ENCODE measurements at regions not wholly inside any gene's neighbourhood (a gene's known extent, or its start where the extent isn't known, plus 50 kb on each side); places are given as distances from the start of the nearest gene placed in this dataset.

- Histone ChIP-seq H3K4me3 (ENCODE audit: insufficient read depth, low read depth, low read length, poor library complexity, severe bottlenecking) (no peak overlapping the region), H3K27me3 (replicated peaks; ENCODE audit: control insufficient read depth, insufficient read depth, low read length, poor library complexity, severe bottlenecking) (no peaks in the 10 kb centered on the region), H3K36me3 (ENCODE audit: control insufficient read depth, insufficient read depth, low read length) (no peaks in the 10 kb centered on the region), H3K9me3 (ENCODE audit: control insufficient read depth, low read length) (no peaks in the 10 kb centered on the region), H3K4me1 (ENCODE audit: control insufficient read depth, insufficient read depth, low read length, poor library complexity, severe bottlenecking) (no peaks in the 10 kb centered on the region), H3K27ac (ENCODE audit: insufficient read depth, low read length, poor library complexity, severe bottlenecking) (no peak overlapping the region)
- no peak for DNase-seq
These were observed 113.0 kb downstream of the RPL22L1 start for GRCh38 chr3:170757038-170757437.

GRCh38 chr3:170754311-170754693 lies 115.7 kb downstream of the RPL22L1 start:
- H3K36me3 ChIP-seq (ENCODE audit: control insufficient read depth, insufficient read depth, low read length), result no peaks in the 10 kb centered on the region
- H3K9me3 ChIP-seq (ENCODE audit: control insufficient read depth, low read length), result no peaks in the 10 kb centered on the region
- H3K27ac ChIP-seq (ENCODE audit: insufficient read depth, low read length, poor library complexity, severe bottlenecking), result no peak overlapping the region
- no peaks in the 10 kb centered on the region for H3K27me3 ChIP-seq (replicated peaks; ENCODE audit: control insufficient read depth, insufficient read depth, low read length, poor library complexity, severe bottlenecking)
- H3K4me3 ChIP-seq (ENCODE audit: insufficient read depth, low read depth, low read length, poor library complexity, severe bottlenecking), result no peak overlapping the region
- H3K4me1 ChIP-seq (ENCODE audit: control insufficient read depth, insufficient read depth, low read length, poor library complexity, severe bottlenecking), result no peaks in the 10 kb centered on the region
- DNase-seq, result no peak

- Histone ChIP-seq H3K27me3 (replicated peaks; ENCODE audit: control insufficient read depth, insufficient read depth, low read length, poor library complexity, severe bottlenecking) (no peaks in the 10 kb centered on the region), H3K27ac (ENCODE audit: insufficient read depth, low read length, poor library complexity, severe bottlenecking) (no peak overlapping the region), H3K4me3 (ENCODE audit: insufficient read depth, low read depth, low read length, poor library complexity, severe bottlenecking) (no peak overlapping the region), H3K36me3 (ENCODE audit: control insufficient read depth, insufficient read depth, low read length) (no peaks in the 10 kb centered on the region), H3K9me3 (ENCODE audit: control insufficient read depth, low read length) (no peaks in the 10 kb centered on the region), H3K4me1 (ENCODE audit: control insufficient read depth, insufficient read depth, low read length, poor library complexity, severe bottlenecking) (no peaks in the 10 kb centered on the region)
- DNase-seq, result no peak
These were observed 116.3 kb downstream of the RPL22L1 start for GRCh38 chr3:170753421-170754310.

- H3K27ac ChIP-seq (ENCODE audit: insufficient read depth, low read length, poor library complexity, severe bottlenecking), result no peak overlapping the region
- no peak overlapping the region for H3K4me3 ChIP-seq (ENCODE audit: insufficient read depth, low read depth, low read length, poor library complexity, severe bottlenecking)
- no peaks in the 10 kb centered on the region for H3K4me1 ChIP-seq (ENCODE audit: control insufficient read depth, insufficient read depth, low read length, poor library complexity, severe bottlenecking)
- DNase-seq, result no peak
- no peaks in the 10 kb centered on the region for H3K27me3 ChIP-seq (replicated peaks; ENCODE audit: control insufficient read depth, insufficient read depth, low read length, poor library complexity, severe bottlenecking)
- H3K36me3 ChIP-seq (ENCODE audit: control insufficient read depth, insufficient read depth, low read length), result no peaks in the 10 kb centered on the region
- H3K9me3 ChIP-seq (ENCODE audit: control insufficient read depth, low read length), result no peaks in the 10 kb centered on the region
These were observed 117.3 kb downstream of the RPL22L1 start for GRCh38 chr3:170752571-170753155.

- no peak overlapping the region for H3K4me3 ChIP-seq (ENCODE audit: insufficient read depth, low read depth, low read length, poor library complexity, severe bottlenecking)
- no peak for DNase-seq
- H3K36me3 ChIP-seq (ENCODE audit: control insufficient read depth, insufficient read depth, low read length), result no peaks in the 10 kb centered on the region
- no peak overlapping the region for H3K27ac ChIP-seq (ENCODE audit: insufficient read depth, low read length, poor library complexity, severe bottlenecking)
- no peaks in the 10 kb centered on the region for H3K4me1 ChIP-seq (ENCODE audit: control insufficient read depth, insufficient read depth, low read length, poor library complexity, severe bottlenecking)
- no peaks in the 10 kb centered on the region for H3K9me3 ChIP-seq (ENCODE audit: control insufficient read depth, low read length)
- H3K27me3 ChIP-seq (replicated peaks; ENCODE audit: control insufficient read depth, insufficient read depth, low read length, poor library complexity, severe bottlenecking), result no peaks in the 10 kb centered on the region
These were observed 118.1 kb downstream of the RPL22L1 start for GRCh38 chr3:170751899-170752293.

GRCh38 chr3:170751083-170751898 lies 118.7 kb downstream of the RPL22L1 start:
- no peak overlapping the region for H3K27ac ChIP-seq (ENCODE audit: insufficient read depth, low read length, poor library complexity, severe bottlenecking)
- H3K27me3 ChIP-seq (replicated peaks; ENCODE audit: control insufficient read depth, insufficient read depth, low read length, poor library complexity, severe bottlenecking), result no peaks in the 10 kb centered on the region
- H3K36me3 ChIP-seq (ENCODE audit: control insufficient read depth, insufficient read depth, low read length), result no peaks in the 10 kb centered on the region
- no peaks in the 10 kb centered on the region for H3K9me3 ChIP-seq (ENCODE audit: control insufficient read depth, low read length)
- no peak for DNase-seq
- H3K4me1 ChIP-seq (ENCODE audit: control insufficient read depth, insufficient read depth, low read length, poor library complexity, severe bottlenecking), result no peaks in the 10 kb centered on the region
- H3K4me3 ChIP-seq (ENCODE audit: insufficient read depth, low read depth, low read length, poor library complexity, severe bottlenecking), result no peak overlapping the region

- Histone ChIP-seq H3K27ac (ENCODE audit: insufficient read depth, low read length, poor library complexity, severe bottlenecking) (no peak overlapping the region), H3K4me1 (ENCODE audit: control insufficient read depth, insufficient read depth, low read length, poor library complexity, severe bottlenecking) (no peaks in the 10 kb centered on the region), H3K36me3 (ENCODE audit: control insufficient read depth, insufficient read depth, low read length) (no peaks in the 10 kb centered on the region), H3K27me3 (replicated peaks; ENCODE audit: control insufficient read depth, insufficient read depth, low read length, poor library complexity, severe bottlenecking) (no peaks in the 10 kb centered on the region), H3K4me3 (ENCODE audit: insufficient read depth, low read depth, low read length, poor library complexity, severe bottlenecking) (no peak overlapping the region), H3K9me3 (ENCODE audit: control insufficient read depth, low read length) (no peaks in the 10 kb centered on the region)
- no peak for DNase-seq
These were observed 119.5 kb downstream of the RPL22L1 start for GRCh38 chr3:170750478-170750830.

GRCh38 chr3:170749765-170750477 lies 120.1 kb downstream of the RPL22L1 start:
- Histone ChIP-seq H3K27me3 (replicated peaks; ENCODE audit: control insufficient read depth, insufficient read depth, low read length, poor library complexity, severe bottlenecking) (no peaks in the 10 kb centered on the region), H3K4me3 (ENCODE audit: insufficient read depth, low read depth, low read length, poor library complexity, severe bottlenecking) (no peak overlapping the region), H3K4me1 (ENCODE audit: control insufficient read depth, insufficient read depth, low read length, poor library complexity, severe bottlenecking) (no peaks in the 10 kb centered on the region), H3K27ac (ENCODE audit: insufficient read depth, low read length, poor library complexity, severe bottlenecking) (no peak overlapping the region), H3K9me3 (ENCODE audit: control insufficient read depth, low read length) (no peaks in the 10 kb centered on the region), H3K36me3 (ENCODE audit: control insufficient read depth, insufficient read depth, low read length) (no peaks in the 10 kb centered on the region)
- no peak for DNase-seq

GRCh38 chr3:170749185-170749584 lies 120.8 kb downstream of the RPL22L1 start:
- Histone ChIP-seq H3K9me3 (ENCODE audit: control insufficient read depth, low read length) (no peaks in the 10 kb centered on the region), H3K36me3 (ENCODE audit: control insufficient read depth, insufficient read depth, low read length) (no peaks in the 10 kb centered on the region), H3K4me1 (ENCODE audit: control insufficient read depth, insufficient read depth, low read length, poor library complexity, severe bottlenecking) (no peaks in the 10 kb centered on the region), H3K4me3 (ENCODE audit: insufficient read depth, low read depth, low read length, poor library complexity, severe bottlenecking) (no peak overlapping the region), H3K27me3 (replicated peaks; ENCODE audit: control insufficient read depth, insufficient read depth, low read length, poor library complexity, severe bottlenecking) (no peaks in the 10 kb centered on the region), H3K27ac (ENCODE audit: insufficient read depth, low read length, poor library complexity, severe bottlenecking) (no peak overlapping the region)
- no peak for DNase-seq
